HepG2 (cell line): ENCODE measurements at regions not wholly inside any gene's neighbourhood (a gene's known extent, or its start where the extent isn't known, plus 50 kb on each side); places are given as distances from the start of the nearest gene placed in this dataset.

Experiments
- CHCHD3 ChIP-seq: sonication (generic); formaldehyde crosslinking; IDR thresholded peaks from 2 replicates; pipeline ENCODE4 v1.8.0; 2022; ENCODE audit warnings: mild to moderate bottlenecking, missing genetic modification reagents, moderate library complexity
- GTF2F1 ChIP-seq: fragments of 150-350 bp; IDR thresholded peaks from 2 replicates; pipeline ENCODE4 v1.6.1; 2014; ENCODE audit warnings: low read length
- KAT7 ChIP-seq: IDR thresholded peaks from 2 replicates; pipeline ENCODE4 v1.6.1; 2018; ENCODE audit warnings: borderline replicate concordance, missing compliant biosample characterization
- KDM1A ChIP-seq: IDR thresholded peaks from 2 replicates; pipeline ENCODE4 v1.6.1; 2016; ENCODE audit warnings: missing compliant biosample characterization
- SNAPC2 ChIP-seq: sonication (generic); formaldehyde crosslinking; IDR thresholded peaks from 2 replicates; pipeline ENCODE4 v1.8.1; 2022; ENCODE audit warnings: mild to moderate bottlenecking, missing genetic modification reagents
- ZNF263 ChIP-seq: sonication (generic); formaldehyde crosslinking; IDR thresholded peaks from 2 replicates; pipeline ENCODE4 v1.4.0; 2020; ENCODE audit warnings: missing genetic modification reagents
- ZNF510 ChIP-seq: sonication (generic); formaldehyde crosslinking; IDR thresholded peaks from 2 replicates; pipeline ENCODE4 v1.4.0; 2020; ENCODE audit warnings: low read depth, mild to moderate bottlenecking, missing genetic modification reagents
- ZNF773 ChIP-seq: sonication (generic); formaldehyde crosslinking; IDR thresholded peaks from 2 replicates; pipeline ENCODE4 v1.4.0; 2020; ENCODE audit warnings: missing genetic modification reagents, borderline replicate concordance
- ZSCAN25 ChIP-seq: sonication (generic); formaldehyde crosslinking; IDR thresholded peaks from 2 replicates; pipeline ENCODE4 v1.8.0; 2022; ENCODE audit warnings: mild to moderate bottlenecking, missing genetic modification reagents
- TF ChIP-seq, protein P1 (sequence below), 2 experiments: fragments of 450-650 bp in 1 of 2; sonication (generic) in 1 of 2; formaldehyde crosslinking in 1 of 2; IDR thresholded peaks; 2 replicates each; pipeline versions ENCODE4 v1.6.1 to v1.8.0; 2016 to 2022; ENCODE audit warnings: antibody characterized with exemption in 1 of 2, mild to moderate bottlenecking in 1 of 2, missing genetic modification reagents in 1 of 2
- TF ChIP-seq, protein P2 (sequence below), 2 experiments: sonication (generic) in 1 of 2; formaldehyde crosslinking in 1 of 2; IDR thresholded peaks; 2 replicates each; pipeline versions ENCODE4 v1.6.1 to v1.9.0; 2014 to 2022; ENCODE audit warnings: antibody characterized with exemption in 1 of 2, borderline replicate concordance in 1 of 2, inconsistent platforms in 1 of 2, low read depth in 1 of 2, missing genetic modification reagents in 1 of 2

- TF ChIP-seq SNAPC2 (CRISPR knock-in tag) (no peak), GTF2F1 (no peak), ZNF510 (CRISPR knock-in tag) (no peak), ZNF263 (CRISPR knock-in tag) (no peak), KAT7 (CRISPR knock-in tag) (no peak), KDM1A (no peak), ZNF773 (no peak), ZSCAN25 (CRISPR knock-in tag) (no peak), CHCHD3 (CRISPR knock-in tag) (no peak)
- TF ChIP-seq, protein P1, sequence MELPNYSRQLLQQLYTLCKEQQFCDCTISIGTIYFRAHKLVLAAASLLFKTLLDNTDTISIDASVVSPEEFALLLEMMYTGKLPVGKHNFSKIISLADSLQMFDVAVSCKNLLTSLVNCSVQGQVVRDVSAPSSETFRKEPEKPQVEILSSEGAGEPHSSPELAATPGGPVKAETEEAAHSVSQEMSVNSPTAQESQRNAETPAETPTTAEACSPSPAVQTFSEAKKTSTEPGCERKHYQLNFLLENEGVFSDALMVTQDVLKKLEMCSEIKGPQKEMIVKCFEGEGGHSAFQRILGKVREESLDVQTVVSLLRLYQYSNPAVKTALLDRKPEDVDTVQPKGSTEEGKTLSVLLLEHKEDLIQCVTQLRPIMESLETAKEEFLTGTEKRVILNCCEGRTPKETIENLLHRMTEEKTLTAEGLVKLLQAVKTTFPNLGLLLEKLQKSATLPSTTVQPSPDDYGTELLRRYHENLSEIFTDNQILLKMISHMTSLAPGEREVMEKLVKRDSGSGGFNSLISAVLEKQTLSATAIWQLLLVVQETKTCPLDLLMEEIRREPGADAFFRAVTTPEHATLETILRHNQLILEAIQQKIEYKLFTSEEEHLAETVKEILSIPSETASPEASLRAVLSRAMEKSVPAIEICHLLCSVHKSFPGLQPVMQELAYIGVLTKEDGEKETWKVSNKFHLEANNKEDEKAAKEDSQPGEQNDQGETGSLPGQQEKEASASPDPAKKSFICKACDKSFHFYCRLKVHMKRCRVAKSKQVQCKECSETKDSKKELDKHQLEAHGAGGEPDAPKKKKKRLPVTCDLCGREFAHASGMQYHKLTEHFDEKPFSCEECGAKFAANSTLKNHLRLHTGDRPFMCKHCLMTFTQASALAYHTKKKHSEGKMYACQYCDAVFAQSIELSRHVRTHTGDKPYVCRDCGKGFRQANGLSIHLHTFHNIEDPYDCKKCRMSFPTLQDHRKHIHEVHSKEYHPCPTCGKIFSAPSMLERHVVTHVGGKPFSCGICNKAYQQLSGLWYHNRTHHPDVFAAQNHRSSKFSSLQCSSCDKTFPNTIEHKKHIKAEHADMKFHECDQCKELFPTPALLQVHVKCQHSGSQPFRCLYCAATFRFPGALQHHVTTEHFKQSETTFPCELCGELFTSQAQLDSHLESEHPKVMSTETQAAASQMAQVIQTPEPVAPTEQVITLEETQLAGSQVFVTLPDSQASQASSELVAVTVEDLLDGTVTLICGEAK (IDR thresholded peaks at IDR 0.05) = no peak
- TF ChIP-seq, protein P1 (CRISPR knock-in tag; IDR thresholded peaks at IDR 0.05) = no peak
- TF ChIP-seq, protein P2, sequence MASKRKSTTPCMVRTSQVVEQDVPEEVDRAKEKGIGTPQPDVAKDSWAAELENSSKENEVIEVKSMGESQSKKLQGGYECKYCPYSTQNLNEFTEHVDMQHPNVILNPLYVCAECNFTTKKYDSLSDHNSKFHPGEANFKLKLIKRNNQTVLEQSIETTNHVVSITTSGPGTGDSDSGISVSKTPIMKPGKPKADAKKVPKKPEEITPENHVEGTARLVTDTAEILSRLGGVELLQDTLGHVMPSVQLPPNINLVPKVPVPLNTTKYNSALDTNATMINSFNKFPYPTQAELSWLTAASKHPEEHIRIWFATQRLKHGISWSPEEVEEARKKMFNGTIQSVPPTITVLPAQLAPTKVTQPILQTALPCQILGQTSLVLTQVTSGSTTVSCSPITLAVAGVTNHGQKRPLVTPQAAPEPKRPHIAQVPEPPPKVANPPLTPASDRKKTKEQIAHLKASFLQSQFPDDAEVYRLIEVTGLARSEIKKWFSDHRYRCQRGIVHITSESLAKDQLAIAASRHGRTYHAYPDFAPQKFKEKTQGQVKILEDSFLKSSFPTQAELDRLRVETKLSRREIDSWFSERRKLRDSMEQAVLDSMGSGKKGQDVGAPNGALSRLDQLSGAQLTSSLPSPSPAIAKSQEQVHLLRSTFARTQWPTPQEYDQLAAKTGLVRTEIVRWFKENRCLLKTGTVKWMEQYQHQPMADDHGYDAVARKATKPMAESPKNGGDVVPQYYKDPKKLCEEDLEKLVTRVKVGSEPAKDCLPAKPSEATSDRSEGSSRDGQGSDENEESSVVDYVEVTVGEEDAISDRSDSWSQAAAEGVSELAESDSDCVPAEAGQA (IDR thresholded peaks at IDR 0.05; ENCODE audit: low read depth) = no peak
- TF ChIP-seq, protein P2 (CRISPR knock-in tag; IDR thresholded peaks at IDR 0.05; ENCODE audit: borderline replicate concordance) = no peak
Observed at GRCh38 chr6:106808758-106809157, 165.8 kb downstream of the CD24 start (continued).
